Smooth muscle cell (in vitro differentiated cells): ENCODE measurements at regions not wholly inside any gene's neighbourhood (a gene's known extent, or its start where the extent isn't known, plus 50 kb on each side); places are given as distances from the start of the nearest gene placed in this dataset.
A peak's percentile ranks its signal among the peaks of the same experiment; 100 is the strongest.

Experiments
- DNase-seq: peaks from one replicate; lab custom pipeline; 2025; ENCODE audit not compliant: unreplicated experiment; lab: John Stamatoyannopoulos, UW
- H2AFZ ChIP-seq: fragments of 200-600 bp; sonication (generic); 2 replicates; pipeline ENCODE4 v1.6.0; 2016; ENCODE audit warnings: antibody characterized with exemption, low read depth, mild to moderate bottlenecking
- H3F3A ChIP-seq: fragments of 200-600 bp; sonication (generic); 2 replicates; pipeline ENCODE4 v1.6.0; 2017; ENCODE audit warnings: antibody characterized with exemption, low read depth
- H3K27ac ChIP-seq: fragments of 200-600 bp; sonication (generic); 2 replicates; pipeline ENCODE4 v1.5.1; 2016; ENCODE audit warnings: low read depth, mild to moderate bottlenecking
- H3K27me3 ChIP-seq: fragments of 200-600 bp; sonication (generic); 2 replicates; pipeline ENCODE4 v1.6.1; 2016; ENCODE audit warnings: low read depth, mild to moderate bottlenecking
- H3K36me3 ChIP-seq: fragments of 200-600 bp; sonication (generic); 2 replicates; pipeline ENCODE4 v1.5.1; 2016; ENCODE audit warnings: low read depth
- H3K4me1 ChIP-seq: fragments of 200-600 bp; sonication (generic); 2 replicates; pipeline ENCODE4 v1.5.1; 2016; ENCODE audit warnings: low read depth
- H3K4me2 ChIP-seq: fragments of 200-600 bp; sonication (generic); 2 replicates; pipeline ENCODE4 v1.6.0; 2016; ENCODE audit warnings: mild to moderate bottlenecking
- H3K4me3 ChIP-seq: fragments of 200-600 bp; sonication (generic); 2 replicates; pipeline ENCODE4 v1.5.1; 2016; ENCODE audit warnings: mild to moderate bottlenecking
- H3K79me2 ChIP-seq: fragments of 200-600 bp; sonication (generic); 2 replicates; pipeline ENCODE4 v1.6.0; 2016; ENCODE audit warnings: low read depth, mild to moderate bottlenecking
- H3K9ac ChIP-seq: fragments of 200-600 bp; sonication (generic); 2 replicates; pipeline ENCODE4 v1.6.0; 2016; ENCODE audit warnings: low read depth
- H3K9me3 ChIP-seq: fragments of 200-600 bp; sonication (generic); replicated peaks from 2 replicates; pipeline ENCODE4 v1.5.1; 2016; ENCODE audit warnings: low read depth
- H4K20me1 ChIP-seq: fragments of 200-600 bp; sonication (generic); 2 replicates; pipeline ENCODE4 v1.6.0; 2016; ENCODE audit warnings: low read depth
- CTCF ChIP-seq: fragments of 200-600 bp; sonication (generic); IDR thresholded peaks from 2 replicates; pipeline ENCODE4 v1.5.1; 2017; ENCODE audit warnings: borderline replicate concordance, mild to moderate bottlenecking, antibody characterized with exemption; ENCODE audit not compliant: insufficient read depth, poor library complexity, severe bottlenecking
- WGBS: methylation state at CpG from one replicate; pipeline ENCODE4 v1.1.7; 2016; ENCODE audit warnings: low lambda C conversion rate; 5-methylcytosine and 5-hydroxymethylcytosine counted together

- Histone ChIP-seq H3K9me3 (no peaks in the 10 kb centered on the region), H3K79me2 (no peaks in the 10 kb centered on the region), H3K4me1 (no peaks in the 10 kb centered on the region), H3F3A (no peaks in the 10 kb centered on the region), H3K4me3 (no peak overlapping the region), H2AFZ (no peak overlapping the region), H4K20me1 (no peaks in the 10 kb centered on the region), H3K36me3 (no peaks in the 10 kb centered on the region), H3K4me2 (no peak overlapping the region), H3K27me3 (no peaks in the 10 kb centered on the region), H3K27ac (no peak overlapping the region), H3K9ac (no peak overlapping the region)
- no peak for TF ChIP-seq CTCF
- WGBS, result 98% methylated on average over 25 of the region's 25 CpGs
- no peak for DNase-seq
Measured at GRCh38 chr13:58773280-58773859, 1141.8 kb downstream of the PCDH17 start.

- H3K27me3 ChIP-seq, result no peaks in the 10 kb centered on the region
- H3K9me3 ChIP-seq, result no peaks in the 10 kb centered on the region
- TF ChIP-seq CTCF, result no peak
- H3K79me2 ChIP-seq, result no peaks in the 10 kb centered on the region
- H3K9ac ChIP-seq, result no peak overlapping the region
- H3K4me1 ChIP-seq, result peaks cover 2% of the 10 kb centered on the region
- peak overlapping the region; percentile 27 for H3K4me2 ChIP-seq
- H3K4me3 ChIP-seq, result no peak overlapping the region
- no peaks in the 10 kb centered on the region for H4K20me1 ChIP-seq
- no peak overlapping the region for H2AFZ ChIP-seq
- 97% methylated on average over 1 of the region's 1 CpG for WGBS
- H3K27ac ChIP-seq, result no peak overlapping the region
- no peak for DNase-seq
- H3K36me3 ChIP-seq, result no peaks in the 10 kb centered on the region
- no peaks in the 10 kb centered on the region for H3F3A ChIP-seq
Measured at GRCh38 chr13:58782736-58783135, 1151.2 kb downstream of the PCDH17 start.

GRCh38 chr13:58792854-58793253 is 1161.3 kb downstream of the PCDH17 start:
- 85% methylated on average over 2 of the region's 2 CpGs for WGBS
- Histone ChIP-seq H3K4me3 (no peak overlapping the region), H4K20me1 (no peaks in the 10 kb centered on the region), H2AFZ (no peak overlapping the region), H3K79me2 (no peaks in the 10 kb centered on the region), H3K27ac (no peak overlapping the region), H3F3A (no peaks in the 10 kb centered on the region), H3K36me3 (no peaks in the 10 kb centered on the region), H3K9ac (no peak overlapping the region), H3K9me3 (no peaks in the 10 kb centered on the region), H3K27me3 (no peaks in the 10 kb centered on the region), H3K4me2 (no peak overlapping the region), H3K4me1 (no peaks in the 10 kb centered on the region)
- TF ChIP-seq CTCF, result no peak
- no peak for DNase-seq

GRCh38 chr13:58795715-58796114 is 1164.2 kb downstream of the PCDH17 start:
- H3K9me3 ChIP-seq, result no peaks in the 10 kb centered on the region
- no peaks in the 10 kb centered on the region for H4K20me1 ChIP-seq
- TF ChIP-seq CTCF, result no peak
- no peak overlapping the region for H3K4me2 ChIP-seq
- WGBS, result 64% methylated on average over 2 of the region's 2 CpGs
- H2AFZ ChIP-seq, result no peak overlapping the region
- H3K27ac ChIP-seq, result no peak overlapping the region
- H3K9ac ChIP-seq, result no peak overlapping the region
- H3K79me2 ChIP-seq, result no peaks in the 10 kb centered on the region
- no peaks in the 10 kb centered on the region for H3K36me3 ChIP-seq
- H3K4me1 ChIP-seq, result no peaks in the 10 kb centered on the region
- H3K4me3 ChIP-seq, result no peak overlapping the region
- no peaks in the 10 kb centered on the region for H3K27me3 ChIP-seq
- no peak for DNase-seq
- no peaks in the 10 kb centered on the region for H3F3A ChIP-seq
